ENCODE measurements at regions not wholly inside any gene's neighbourhood (a gene's known extent, or its start where the extent isn't known, plus 50 kb on each side); places are given as distances from the start of the nearest gene placed in this dataset.

DNA sequence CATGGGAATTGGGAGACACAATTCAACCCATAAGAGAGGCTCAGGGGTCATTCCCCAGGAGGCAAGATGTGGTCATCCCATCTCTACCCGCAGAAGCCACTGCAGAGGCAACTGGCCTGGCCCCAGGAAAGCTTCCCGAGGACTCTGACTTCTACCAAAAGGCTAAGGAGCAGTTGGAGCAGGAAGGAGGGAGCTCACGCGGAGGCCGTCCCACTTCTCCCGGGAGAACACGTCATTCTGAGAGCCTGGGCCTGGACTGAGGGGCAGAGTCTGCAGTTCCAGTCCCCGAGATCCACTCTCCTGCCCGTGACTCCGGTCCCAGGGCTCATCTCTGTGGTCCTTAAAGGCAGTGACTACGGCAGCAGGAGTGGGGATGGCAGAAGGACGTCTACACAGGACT lies 69.0 kb upstream of the TAF1B start:
- DNase-seq = no peak

DNA sequence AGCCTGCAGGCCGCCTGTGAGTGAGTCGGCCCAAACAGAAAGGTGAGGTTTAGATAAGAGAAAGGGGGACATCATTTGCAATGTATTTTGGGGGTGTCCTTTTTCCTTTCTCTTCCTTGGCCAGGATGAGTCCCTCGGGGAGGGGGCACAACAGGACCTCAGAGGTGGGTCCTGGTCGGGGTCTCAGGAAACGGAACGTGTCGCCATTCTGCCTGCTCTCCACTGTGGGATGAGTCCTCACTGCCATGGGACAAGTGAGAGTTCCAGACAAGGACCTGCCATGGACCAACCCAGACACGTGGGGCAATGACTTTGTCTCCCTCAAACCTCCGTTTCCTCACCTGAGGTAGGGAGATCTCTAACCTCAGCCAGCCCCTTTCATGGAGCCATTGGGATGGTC lies 67.9 kb upstream of the TAF1B start:
- no peak for DNase-seq

DNA sequence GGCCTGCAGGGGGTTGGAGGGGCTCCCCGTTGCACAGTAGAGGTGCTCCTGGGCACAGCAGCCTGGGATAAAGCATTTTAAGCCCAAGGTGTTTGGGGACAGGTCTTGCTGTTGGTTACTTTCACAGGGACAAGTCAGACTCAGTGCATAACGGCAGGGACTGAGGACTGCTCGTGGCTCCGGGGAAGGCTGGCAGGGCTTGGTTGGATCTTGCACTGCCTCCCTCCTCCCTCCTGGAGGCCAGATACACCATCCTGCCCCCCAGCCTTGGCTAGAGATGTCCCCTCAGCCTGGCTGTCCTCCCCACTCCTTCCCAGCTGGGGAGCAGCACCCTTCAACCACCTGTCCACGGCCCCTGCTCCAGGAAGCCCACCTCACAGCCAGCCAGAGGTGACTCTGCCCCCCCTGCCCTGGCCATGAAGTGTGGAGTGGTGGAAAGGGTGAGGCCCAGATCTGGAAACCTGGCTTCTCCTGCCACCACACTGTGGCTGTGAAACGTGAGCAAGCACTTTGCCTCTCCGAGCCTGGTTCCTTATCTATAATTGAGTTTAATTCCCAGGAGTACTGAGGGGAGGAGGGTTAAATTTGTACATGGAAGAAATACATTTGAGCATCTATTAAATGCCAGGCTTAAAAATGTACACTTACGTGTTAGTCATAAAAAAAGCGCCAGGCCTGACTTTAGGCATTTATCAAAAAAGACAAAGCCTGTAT lies 67.1 kb upstream of the TAF1B start:
- DNase-seq = no peak

DNA sequence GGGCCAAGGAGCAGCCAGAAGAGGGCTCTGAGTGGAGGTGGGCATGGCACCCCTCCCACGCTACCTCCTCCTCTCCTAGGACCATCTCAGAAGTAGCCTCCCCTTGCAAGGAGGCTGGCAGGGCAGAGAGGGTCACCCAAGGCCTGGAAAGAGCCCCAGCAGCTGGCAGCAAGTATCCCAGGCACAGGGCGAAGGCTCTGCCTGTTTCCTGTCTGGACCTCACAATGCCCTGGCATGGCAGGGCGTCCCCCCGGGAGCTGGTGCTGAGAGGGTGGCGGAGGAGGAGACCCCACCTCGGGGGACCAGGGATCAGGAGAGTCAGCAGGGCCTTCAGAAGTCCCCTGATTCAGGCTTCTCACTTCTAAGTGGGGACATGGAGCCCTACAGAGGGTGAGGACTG lies 66.2 kb upstream of the TAF1B start:
- DNase-seq = no peak

DNA sequence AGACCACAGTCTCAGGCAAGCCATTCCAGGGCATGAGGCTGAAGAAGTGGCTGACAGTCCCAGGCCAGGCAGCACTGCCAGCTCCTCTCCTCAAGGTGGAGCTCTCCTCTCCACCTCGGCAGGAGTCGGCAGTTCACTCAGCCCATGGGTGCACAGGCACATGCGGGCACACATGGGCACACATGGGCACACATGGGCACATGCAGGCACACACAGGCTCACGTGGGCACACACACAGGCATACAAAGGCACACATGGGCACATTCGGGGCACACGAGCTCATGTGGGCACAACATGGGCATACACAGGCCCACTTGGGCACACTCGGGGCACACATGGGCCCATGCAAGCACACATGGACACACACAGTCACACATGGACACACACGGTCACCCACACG lies 65.3 kb upstream of the TAF1B start:
- no peak for DNase-seq

DNA sequence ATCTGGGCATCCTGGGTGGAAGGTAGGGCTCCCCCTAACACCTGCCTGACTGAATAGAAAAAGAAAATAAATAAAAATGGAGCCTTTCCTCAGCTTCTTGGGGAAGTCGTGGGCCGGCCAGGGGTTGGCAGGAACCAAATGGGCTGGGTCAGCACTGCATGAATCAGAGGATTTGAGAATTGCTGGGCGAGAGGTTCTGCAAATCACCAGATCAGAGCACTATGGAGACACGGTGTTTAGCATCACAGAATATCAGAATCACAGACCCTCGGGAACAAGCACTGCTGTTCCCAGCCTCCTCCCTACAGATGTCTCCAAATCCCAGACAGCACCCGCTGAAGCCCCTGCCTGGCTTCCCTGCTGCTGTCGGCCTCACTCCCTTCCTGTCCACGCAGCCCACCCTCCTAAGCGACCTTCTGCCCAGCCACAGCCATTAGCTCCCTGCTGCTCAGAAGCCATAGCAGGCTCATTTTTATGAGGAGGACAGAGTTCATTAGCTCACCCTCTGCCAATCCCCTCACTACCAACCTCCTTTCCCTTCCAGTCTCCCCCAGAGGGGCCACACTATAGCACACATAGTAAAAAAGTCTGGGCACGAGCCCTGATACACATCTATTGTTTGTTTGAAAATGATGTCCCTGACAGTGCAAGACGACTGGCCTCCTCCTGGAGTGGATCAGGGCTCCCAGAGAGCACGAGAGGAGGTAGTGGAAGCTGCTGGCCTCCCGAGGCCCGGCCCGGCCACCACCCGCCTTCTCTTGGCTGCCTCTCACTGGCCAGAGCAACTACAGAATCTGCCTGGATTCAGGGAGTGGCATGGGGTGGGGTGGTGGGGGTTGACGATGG lies 64.6 kb upstream of the TAF1B start:
- DNase-seq = no peak

DNA sequence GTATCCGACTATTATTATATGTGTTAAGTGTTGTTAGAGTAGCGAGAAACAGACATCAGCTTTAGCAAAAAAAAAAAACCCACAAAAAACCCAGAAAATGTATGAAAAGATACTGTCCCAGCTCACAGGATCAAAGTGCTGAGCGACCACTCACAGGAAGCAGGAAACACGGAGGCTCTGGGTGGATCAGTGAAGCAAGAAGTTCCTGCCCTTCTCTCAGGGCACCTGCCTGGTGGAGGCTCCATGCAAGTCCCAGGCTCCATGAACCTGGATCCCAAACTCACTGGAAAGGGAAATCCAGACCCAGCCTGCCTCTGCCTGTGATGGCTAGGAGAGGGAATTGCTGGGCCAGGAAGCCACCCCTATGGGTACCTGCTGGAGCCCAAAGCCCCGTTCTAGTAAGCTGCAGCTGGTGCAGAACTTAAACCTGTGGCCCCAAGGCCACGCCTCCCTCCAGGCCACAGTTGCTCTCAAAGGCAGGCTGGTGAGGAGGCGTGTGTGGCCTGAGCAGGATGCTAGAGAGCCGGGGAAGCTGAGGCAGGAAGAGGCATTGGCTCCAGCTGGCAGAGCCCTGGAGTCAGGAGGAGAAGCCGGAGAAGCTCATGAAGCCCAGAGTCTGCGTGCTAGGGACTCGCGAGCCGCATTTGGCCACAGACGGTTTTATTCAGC lies 63.5 kb upstream of the TAF1B start:
- no peak for DNase-seq

DNA sequence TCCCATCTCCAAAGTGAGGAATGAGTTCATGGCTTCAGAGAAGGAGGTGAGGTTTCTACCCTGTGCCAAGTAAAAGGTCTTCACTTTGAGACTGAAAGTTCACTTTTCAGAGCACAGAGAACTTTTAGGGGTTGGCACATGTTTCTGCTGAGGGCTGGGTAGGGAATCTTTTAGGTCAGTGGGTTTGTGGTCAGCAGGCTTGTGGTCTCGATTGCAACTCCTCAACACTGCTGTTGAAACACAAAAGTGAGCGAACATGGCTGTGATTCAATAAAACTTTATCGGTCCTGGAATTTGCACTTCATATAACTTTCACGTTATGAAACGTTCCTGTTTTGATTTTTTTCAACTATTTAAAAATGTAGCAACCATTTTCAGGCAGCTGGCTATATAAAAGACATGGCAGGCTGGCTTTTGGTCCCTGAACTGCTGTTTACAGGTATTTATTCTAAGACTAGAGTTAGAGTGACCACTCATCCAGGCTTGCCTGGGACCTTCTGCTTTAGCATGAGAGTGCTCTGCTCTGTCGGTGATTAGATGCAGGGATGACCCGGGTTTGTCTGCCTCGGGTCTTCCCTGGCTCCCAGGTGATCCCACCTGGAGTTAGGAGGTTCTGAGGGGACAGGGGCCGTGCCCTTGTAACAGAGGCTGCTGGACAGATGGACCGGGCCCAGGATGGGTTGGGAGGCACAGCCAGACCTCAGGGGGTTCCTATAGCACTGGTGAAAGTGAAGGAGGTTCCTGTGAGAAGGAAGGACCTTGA lies 62.7 kb upstream of the TAF1B start:
- no peak for DNase-seq

DNA sequence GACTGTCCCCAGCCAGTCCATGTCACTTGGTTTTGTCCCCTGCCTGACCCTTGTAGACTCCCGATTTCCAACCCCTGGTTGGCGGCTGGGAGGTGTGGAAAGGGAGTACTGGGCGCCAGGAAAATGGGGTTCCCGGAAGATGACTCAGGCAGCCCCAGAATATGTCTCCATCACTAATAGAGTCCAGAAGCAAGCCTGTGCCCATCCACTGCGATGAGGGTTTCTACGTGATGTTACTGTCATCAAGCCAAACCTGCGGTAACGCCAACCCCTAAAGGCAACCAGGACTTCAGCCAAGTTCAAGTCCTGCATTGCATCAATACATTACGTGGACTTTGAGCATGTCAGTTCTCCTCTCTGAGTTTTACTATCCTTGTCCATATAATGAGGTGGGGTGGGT lies 62.0 kb upstream of the TAF1B start:
- DNase-seq = no peak

DNA sequence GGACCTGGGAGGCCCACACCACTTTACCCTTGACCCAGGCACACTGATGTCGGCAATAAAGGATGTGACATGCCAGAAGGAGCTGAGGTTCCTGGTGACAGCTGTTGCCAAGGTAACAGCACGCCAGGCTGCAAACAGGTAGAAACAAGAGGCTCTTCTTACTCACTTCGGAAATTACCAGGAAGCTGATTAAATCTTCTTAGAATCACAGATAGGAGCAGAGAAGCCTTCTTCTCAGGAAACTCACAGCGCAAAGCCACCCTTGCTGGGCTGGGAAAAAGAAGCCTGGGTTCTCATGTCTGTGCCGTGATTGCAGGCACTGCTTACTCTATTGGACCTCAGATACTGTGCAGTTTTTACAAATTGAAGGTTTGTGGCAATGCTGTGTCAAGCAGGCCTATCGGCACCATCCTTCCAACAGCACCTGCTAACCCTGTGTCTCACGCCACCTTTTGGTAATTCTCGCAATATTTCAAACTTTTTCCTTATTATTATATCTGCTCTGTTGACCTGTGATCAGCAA lies 61.0 kb upstream of the TAF1B start:
- no peak for DNase-seq

DNA sequence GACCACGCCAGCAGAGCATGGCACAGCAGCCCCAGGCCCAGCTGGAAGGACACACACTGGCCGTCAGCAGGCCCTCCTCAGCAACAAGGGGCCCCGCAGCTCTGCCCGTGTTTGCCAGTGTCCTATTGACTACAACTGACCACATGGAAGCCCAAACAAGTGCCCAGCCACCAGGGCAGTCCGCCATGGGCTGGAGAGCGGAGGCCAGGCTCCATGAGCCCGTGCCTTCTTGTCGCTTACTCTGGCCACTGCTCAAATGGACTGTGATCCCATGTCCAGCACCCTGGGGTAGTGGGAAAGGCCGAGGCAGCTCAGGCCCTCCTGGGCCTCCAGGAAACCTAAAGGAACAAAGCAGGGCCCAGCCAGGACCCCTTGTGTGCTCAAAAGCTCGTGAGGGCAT lies 53.9 kb upstream of the TAF1B start:
- no peak for DNase-seq

DNA sequence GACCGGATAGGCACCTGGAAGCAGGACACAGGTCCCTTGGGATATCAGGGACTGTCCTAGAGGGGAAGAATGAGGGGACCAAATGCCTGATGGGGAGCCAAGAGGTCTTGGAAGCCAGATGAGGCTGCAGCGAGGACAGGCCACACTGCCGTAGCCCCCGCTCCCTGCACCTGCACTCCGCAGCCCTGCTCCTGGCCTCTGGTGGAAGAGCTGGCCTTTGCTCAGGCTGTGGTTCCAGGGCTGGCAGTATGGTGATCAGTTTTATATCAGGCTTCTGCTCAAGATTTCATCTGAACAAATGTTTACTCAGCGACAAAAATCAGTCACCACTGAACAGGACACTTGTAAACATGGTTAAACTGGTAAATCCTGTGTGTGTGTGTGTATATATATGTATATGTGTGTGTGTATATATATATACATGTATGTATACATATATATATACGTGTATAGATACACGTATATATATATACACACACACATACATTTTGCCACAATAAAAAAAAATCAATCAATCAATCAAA lies 52.5 kb upstream of the TAF1B start:
- no peak for DNase-seq

DNA sequence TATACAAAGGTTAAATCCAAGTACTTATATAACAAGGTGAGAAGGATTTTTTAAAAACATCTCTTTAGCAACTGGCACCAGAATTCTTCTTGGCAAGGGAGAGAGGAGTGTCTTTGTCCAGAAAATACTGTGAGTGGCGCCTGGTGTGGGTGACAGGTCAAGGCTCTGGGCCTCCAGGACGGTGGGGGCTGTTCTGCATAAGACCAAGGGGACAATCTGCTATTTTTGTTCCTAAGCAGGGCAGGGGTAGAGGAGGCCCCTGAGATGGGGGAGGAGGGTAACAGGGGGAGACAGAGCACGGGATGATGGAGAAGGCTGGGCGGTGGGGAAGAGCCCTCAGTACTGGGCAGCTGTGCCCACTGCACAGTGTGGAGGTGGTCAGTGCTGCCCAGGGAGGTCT lies 51.6 kb upstream of the TAF1B start:
- DNase-seq = no peak

DNA sequence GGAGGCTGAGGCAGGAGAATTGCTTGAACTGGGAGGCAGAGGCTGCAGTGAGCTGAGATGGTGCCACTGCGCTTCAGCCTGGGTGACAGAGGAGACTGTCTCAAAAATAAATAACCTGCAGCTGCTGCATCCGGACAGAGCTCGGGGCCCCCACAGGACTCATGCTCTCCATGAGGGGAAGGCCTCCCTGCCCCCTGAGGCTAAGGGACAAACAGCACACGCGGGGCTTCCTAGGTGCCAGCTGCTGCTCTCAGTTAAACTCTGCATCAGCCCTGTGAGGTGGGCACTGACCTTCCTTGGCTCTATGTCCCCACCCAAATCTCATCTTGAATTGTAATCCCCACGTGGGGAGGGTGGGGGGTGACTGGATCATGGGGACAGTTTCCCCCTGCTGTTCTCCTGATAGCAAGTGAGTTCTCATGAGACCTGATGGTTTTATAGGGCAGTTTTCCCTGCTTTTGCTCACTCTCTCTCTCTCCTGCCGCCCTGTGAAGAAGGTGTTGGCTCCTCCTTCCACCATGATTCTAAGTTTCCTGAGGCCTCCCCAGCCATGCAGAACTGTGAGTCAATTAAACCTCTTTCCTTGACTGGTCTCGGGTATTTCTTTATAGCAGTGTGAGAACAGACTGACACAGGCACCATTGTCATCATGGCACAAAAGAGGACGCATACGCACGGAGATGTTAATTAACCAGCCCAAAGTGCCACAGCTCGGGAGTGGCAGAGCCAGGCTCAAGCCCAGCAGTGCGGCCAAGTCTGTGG lies 49.9 kb upstream of the TAF1B start:
- no peak for DNase-seq
